Hematopoietic multipotent progenitor cell treated with erythropoietin and hydrocortisone succinate and interleukin-3 and kit ligand, for 8 days (in vitro differentiated cells): ENCODE measurements at regions not wholly inside any gene's neighbourhood (a gene's known extent, or its start where the extent isn't known, plus 50 kb on each side); places are given as distances from the start of the nearest gene placed in this dataset.
A peak's percentile ranks its signal among the peaks of the same experiment; 100 is the strongest.
"Not testable (repeated sequence)": the region's sequence is repeated elsewhere in the genome, so short reads cannot be mapped to it uniquely, and the experiment has no call there.

ENCODE experiments used
- DNase-seq: peaks from one replicate; pipeline ENCODE4 v3.0.0-alpha.2; 2015

GRCh38 chr2:17362956-17363355 is 155.3 kb downstream of the RAD51AP2 start:
- no peak for DNase-seq

GRCh38 chr2:17355608-17356329 is 162.5 kb downstream of the RAD51AP2 start:
- no peak for DNase-seq

GRCh38 chr2:17353263-17353662 is 165.0 kb downstream of the RAD51AP2 start:
- DNase-seq = no peak

GRCh38 chr2:17342692-17343091 is 175.5 kb downstream of the RAD51AP2 start:
- not testable (repeated sequence) for DNase-seq

- no peak for DNase-seq
These were observed 180.7 kb downstream of the RAD51AP2 start for GRCh38 chr2:17337507-17337906.

- DNase-seq = no peak
These were observed 181.8 kb downstream of the RAD51AP2 start for GRCh38 chr2:17336458-17336857.

- DNase-seq = no peak
These were observed 183.9 kb downstream of the RAD51AP2 start for GRCh38 chr2:17334300-17334699.

- DNase-seq = no peak
These were observed 186.6 kb downstream of the RAD51AP2 start for GRCh38 chr2:17331636-17332035.

- DNase-seq = no peak
These were observed 190.1 kb downstream of the RAD51AP2 start for GRCh38 chr2:17328161-17328560.

GRCh38 chr2:17327649-17328048 is 190.6 kb downstream of the RAD51AP2 start:
- no peak for DNase-seq

GRCh38 chr2:17326717-17327116 is 191.5 kb downstream of the RAD51AP2 start:
- no peak for DNase-seq

GRCh38 chr2:17323697-17324096 is 194.5 kb downstream of the RAD51AP2 start:
- no peak for DNase-seq

GRCh38 chr2:17322461-17322860 is 195.8 kb downstream of the RAD51AP2 start:
- no peak for DNase-seq

GRCh38 chr2:17319090-17319489 is 199.2 kb downstream of the RAD51AP2 start:
- no peak for DNase-seq

GRCh38 chr2:17318013-17318412 is 200.2 kb downstream of the RAD51AP2 start:
- no peak for DNase-seq

- no peak for DNase-seq
These were observed 200.7 kb downstream of the RAD51AP2 start for GRCh38 chr2:17317439-17317976.

GRCh38 chr2:17313261-17313660 is 205.0 kb downstream of the RAD51AP2 start:
- no peak for DNase-seq

- DNase-seq = no peak
These were observed 206.3 kb downstream of the RAD51AP2 start for GRCh38 chr2:17311771-17312511.

- DNase-seq = no peak
These were observed 207.1 kb downstream of the RAD51AP2 start for GRCh38 chr2:17311106-17311619.

- peak; percentile 69 for DNase-seq
These were observed 208.4 kb downstream of the RAD51AP2 start for GRCh38 chr2:17309741-17310339.

- DNase-seq = no peak
These were observed 209.1 kb downstream of the RAD51AP2 start for GRCh38 chr2:17309181-17309580.

- DNase-seq = no peak
These were observed 211.5 kb downstream of the RAD51AP2 start for GRCh38 chr2:17306706-17307105.

GRCh38 chr2:17306219-17306618 is 212.0 kb downstream of the RAD51AP2 start:
- DNase-seq = no peak

- no peak for DNase-seq
These were observed 214.7 kb downstream of the RAD51AP2 start for GRCh38 chr2:17303521-17303920.
